Endothelial cell of umbilical vein (primary cell): ENCODE measurements at regions not wholly inside any gene's neighbourhood (a gene's known extent, or its start where the extent isn't known, plus 50 kb on each side); places are given as distances from the start of the nearest gene placed in this dataset.

Experiments used
- BruUV-seq: library from RNA; stranded (reverse); fragments of 400-500 nt; replicated peaks from 2 replicates; lab custom pipeline; 2021; lab: Mats Ljungman, UMichigan
- CTCF ChIA-PET: fragments of 300-600, 350-600 bp; sonication (Branson Sonifier 250); formaldehyde crosslinking; loops from one replicate; lab custom pipeline; 2021; ENCODE audit warnings: antibody characterized with exemption, inconsistent platforms; lab: Charles Lee
- POLR2A ChIA-PET: fragments of 300-600, 350-600 bp; sonication (Branson Sonifier 250); formaldehyde crosslinking; loops from one replicate; lab custom pipeline; 2021; ENCODE audit warnings: antibody characterized with exemption, inconsistent platforms; lab: Charles Lee
- DNase-seq: peaks from one replicate; pipeline ENCODE4 v3.0.0-alpha.2; 2011; ENCODE audit warnings: low read depth, low spot score
- FAIRE-seq: peaks from 2 replicates; lab custom pipeline; 2011; peaks lifted over from hg19 to GRCh38; lab: Jason Lieb, UNC
- H2AFZ ChIP-seq: 2 replicates; pipeline ENCODE4 v1.6.0; 2012; ENCODE audit warnings: low read depth, low read length, control low read depth, inconsistent platforms
- H3K27ac ChIP-seq: 2 replicates; pipeline ENCODE4 v1.5.1; 2011; ENCODE audit warnings: low read depth, mild to moderate bottlenecking, control low read depth, low read length, moderate library complexity; ENCODE audit not compliant: insufficient read depth
- H3K27me3 ChIP-seq, 2 experiments: 2 replicates each; pipeline versions ENCODE4 v1.6.0 to v1.6.1; 2011; ENCODE audit warnings: low read length in 2 of 2, mixed read lengths in 1 of 2; ENCODE audit not compliant: control insufficient read depth in 2 of 2, insufficient read depth in 2 of 2
- H3K36me3 ChIP-seq, 2 experiments: 2 replicates in 1 of 2; 3 replicates in 1 of 2; pipeline ENCODE4 v1.5.1; 2011; ENCODE audit warnings: low read length in 2 of 2, mild to moderate bottlenecking in 1 of 2, moderate library complexity in 1 of 2; ENCODE audit not compliant: control insufficient read depth in 2 of 2, insufficient read depth in 2 of 2; ENCODE audit errors: extremely low read depth in 1 of 2
- H3K4me1 ChIP-seq: 3 replicates; pipeline ENCODE4 v1.5.1; 2011; ENCODE audit warnings: mild to moderate bottlenecking, low read length; ENCODE audit not compliant: control insufficient read depth, insufficient read depth; ENCODE audit errors: extremely low read depth
- H3K4me2 ChIP-seq: 2 replicates; pipeline ENCODE4 v1.6.1; 2011; ENCODE audit warnings: low read length, control low read depth, mixed read lengths; ENCODE audit not compliant: insufficient read depth
- H3K4me3 ChIP-seq, 3 experiments: fragments of 200-600 bp in 1 of 3; sonication (generic), shearing (Covaris generic) in 1 of 3; replicated peaks in 1 of 3; 2 replicates each; pipeline ENCODE4 v1.5.1; 2011 to 2016; ENCODE audit warnings: control low read depth in 3 of 3, low read length in 3 of 3, mild to moderate bottlenecking in 2 of 3, inconsistent platforms in 1 of 3, low read depth in 1 of 3, moderate library complexity in 1 of 3; ENCODE audit not compliant: insufficient read depth in 1 of 3
- H3K79me2 ChIP-seq: 2 replicates; pipeline ENCODE4 v1.6.0; 2012; ENCODE audit warnings: low read length, inconsistent platforms; ENCODE audit not compliant: control insufficient read depth, insufficient read depth
- H3K9ac ChIP-seq: replicated peaks from 2 replicates; pipeline ENCODE3; 2011; ENCODE audit warnings: low read length, control low read depth; ENCODE audit not compliant: insufficient read depth; ENCODE audit errors: extremely low read depth
- H3K9me1 ChIP-seq: replicated peaks from 3 replicates; pipeline ENCODE4 v1.6.0; 2011; ENCODE audit warnings: mild to moderate bottlenecking, low read length; ENCODE audit not compliant: control insufficient read depth, insufficient read depth; ENCODE audit errors: extremely low read depth
- H3K9me3 ChIP-seq: replicated peaks from 2 replicates; pipeline ENCODE4 v1.5.1; 2012; ENCODE audit warnings: low read length, inconsistent platforms; ENCODE audit not compliant: control insufficient read depth, insufficient read depth
- H4K20me1 ChIP-seq: replicated peaks from 2 replicates; pipeline ENCODE3; 2011; ENCODE audit warnings: mild to moderate bottlenecking, low read length; ENCODE audit not compliant: control insufficient read depth, insufficient read depth; ENCODE audit errors: extremely low read depth
- CTCF ChIP-seq, 2 donors: IDR thresholded peaks; 1 replicate in 1 of 2; 2 replicates in 1 of 2; pipeline ENCODE4 v1.5.1; 2011; ENCODE audit warnings: low read length in 2 of 2, mild to moderate bottlenecking in 2 of 2, moderate library complexity in 2 of 2, control low read depth in 1 of 2, inconsistent platforms in 1 of 2, low read depth in 1 of 2; ENCODE audit not compliant: insufficient read depth in 1 of 2; ENCODE audit errors: extremely low read depth in 1 of 2
- GATA2 ChIP-seq: IDR thresholded peaks from 2 replicates; pipeline ENCODE4 v1.7.0; 2011; ENCODE audit warnings: low read depth, mild to moderate bottlenecking, moderate library complexity, mixed read lengths, low read length; ENCODE audit not compliant: insufficient read length, insufficient read depth
- JUN ChIP-seq: IDR thresholded peaks from 2 replicates; pipeline ENCODE4 v1.6.1; 2011; ENCODE audit warnings: borderline replicate concordance, low read depth; ENCODE audit not compliant: insufficient read length, insufficient read depth
- MAX ChIP-seq: IDR thresholded peaks from 2 replicates; pipeline ENCODE4 v1.6.1; 2011; ENCODE audit not compliant: insufficient read depth, insufficient read length
- MYC ChIP-seq: IDR thresholded peaks from one replicate; pipeline ENCODE4 v1.6.1; 2011; ENCODE audit warnings: mild to moderate bottlenecking, low read depth, low read length
- POLR2A ChIP-seq: IDR thresholded peaks from 2 replicates; pipeline ENCODE4 v1.6.1; 2012; ENCODE audit warnings: low read depth, mild to moderate bottlenecking, control low read depth, low read length
- POLR2AphosphoS5 ChIP-seq: IDR thresholded peaks from 2 replicates; pipeline ENCODE4 v1.6.1; 2012; ENCODE audit warnings: low read depth, mild to moderate bottlenecking, control low read depth, low read length, moderate library complexity; ENCODE audit not compliant: insufficient read depth
- dilution Hi-C: fragments of 300-500 bp; cut with MboI; formaldehyde crosslinking; loops from one replicate; pipeline ENCODE4 v1.15.0; 2019; ENCODE audit warnings: low sequenced_read_pairs; ENCODE audit not compliant: extremely low pct_ligation_motif_present
- intact Hi-C: fragments of 100-400 bp; cut with micrococcal nuclease; formaldehyde crosslinking; loops from one replicate; pipeline ENCODE4 v1.10.0; 2022

- Histone ChIP-seq H4K20me1 (no peaks in the 10 kb centered on the region), H3K4me2 (no peak overlapping the region), H2AFZ (no peak overlapping the region), H3K27ac (no peak overlapping the region), H3K4me1 (no peaks in the 10 kb centered on the region), H3K9ac (no peak overlapping the region), H3K27me3 (no peaks in the 10 kb centered on the region), H3K36me3 (no peaks in the 10 kb centered on the region), H3K4me3 (no peak overlapping the region), H3K9me1 (no peaks in the 10 kb centered on the region), H3K79me2 (no peaks in the 10 kb centered on the region), H3K9me3 (no peaks in the 10 kb centered on the region)
- CTCF ChIA-PET, result interaction anchor here (0.9 to 5.0 kb wide), 18 partner anchors 10 to 1775 kb away, joined by 3 to 100 read pairs (median 4); no protein-coding TSS in a partner anchor
- dilution Hi-C loops (no loop called here), intact Hi-C loops (loop anchor here (2.0 to 10.0 kb wide), 3 partner anchors 387 to 1315 kb away; no protein-coding TSS in a partner anchor)
- BruUV-seq, result no TSS peak
- TF ChIP-seq MYC (no peak), GATA2 (no peak), MAX (no peak), POLR2A (no peak), POLR2AphosphoS5 (no peak), JUN (no peak), CTCF (IDR thresholded peaks at IDR 0.05; ENCODE audit: extremely low read depth in 1 of 2, insufficient read depth in 1 of 2, low read depth in 1 of 2, low read length in 2 of 2) (no peak)
- FAIRE-seq, result no peak
- DNase-seq, result no peak
- POLR2A ChIA-PET, result no interaction called here
Observed at GRCh38 chr18:30280186-30280585, 762.4 kb downstream of the DSC3 start.
